CD4-positive, alpha-beta T cell (primary cell): ENCODE measurements at regions not wholly inside any gene's neighbourhood (a gene's known extent, or its start where the extent isn't known, plus 50 kb on each side); places are given as distances from the start of the nearest gene placed in this dataset.
"Not testable (repeated sequence)": the region's sequence is repeated elsewhere in the genome, so short reads cannot be mapped to it uniquely, and the experiment has no call there.

Experiments used
- ATAC-seq: fragments of 200-7000 bp; cut with Tn5 transposase; one replicate; pipeline ENCODE4 v1.10.0; 2022; ENCODE audit warnings: mild to moderate bottlenecking; ENCODE audit not compliant: poor library complexity
- CTCF ChIA-PET: fragments of 350-600 bp; sonication (Branson Sonifier 250); formaldehyde crosslinking; loops from one replicate; lab custom pipeline; 2021; ENCODE audit warnings: antibody characterized with exemption, inconsistent platforms; lab: Charles Lee
- POLR2A ChIA-PET: fragments of 350-600 bp; sonication (Branson Sonifier 250); formaldehyde crosslinking; loops from one replicate; lab custom pipeline; 2021; ENCODE audit warnings: antibody characterized with exemption, inconsistent platforms; lab: Charles Lee
- DNase-seq, 14 experiments: peaks; one replicate each; pipeline ENCODE4 v3.0.0-alpha.2; 2013 to 2020; ENCODE audit warnings: mixed read lengths in 2 of 14
- H3K27ac ChIP-seq, 2 donors: one replicate each; pipeline versions ENCODE4 v1.5.1 to v1.7.0; 2013; ENCODE audit warnings: low read length in 2 of 2, low read depth in 1 of 2, mild to moderate bottlenecking in 1 of 2
- H3K27me3 ChIP-seq, 2 experiments: 1 replicate in 1 of 2; 2 replicates in 1 of 2; pipeline versions ENCODE4 v1.6.1 to v1.7.0; 2013; ENCODE audit warnings: low read length in 2 of 2, control low read depth in 1 of 2, mild to moderate bottlenecking in 1 of 2, moderate library complexity in 1 of 2; ENCODE audit not compliant: insufficient read depth in 2 of 2, control insufficient read depth in 1 of 2
- H3K36me3 ChIP-seq: one replicate; pipeline ENCODE4 v1.6.1; 2013; ENCODE audit warnings: low read length, control low read depth; ENCODE audit not compliant: insufficient read depth
- H3K4me1 ChIP-seq: one replicate; pipeline ENCODE4 v1.6.1; 2013; ENCODE audit warnings: low read length, control low read depth; ENCODE audit not compliant: insufficient read depth
- H3K4me3 ChIP-seq: one replicate; pipeline ENCODE4 v1.5.1; 2013; ENCODE audit warnings: mild to moderate bottlenecking, low read length, moderate library complexity
- H3K9me3 ChIP-seq, 2 experiments: 1 replicate in 1 of 2; 2 replicates in 1 of 2; pipeline versions ENCODE4 v1.6.1 to v1.7.0; 2013; ENCODE audit warnings: low read length in 2 of 2, mild to moderate bottlenecking in 2 of 2, control low read depth in 1 of 2, moderate library complexity in 1 of 2; ENCODE audit not compliant: control insufficient read depth in 1 of 2, insufficient read depth in 1 of 2
- H3K27ac Mint-ChIP-seq: one replicate; pipeline ENCODE4 v1.8.0; 2020; ENCODE audit warnings: mixed read lengths
- H3K27me3 Mint-ChIP-seq: one replicate; pipeline ENCODE4 v1.8.0; 2021; ENCODE audit warnings: mixed read lengths
- H3K36me3 Mint-ChIP-seq: one replicate; pipeline ENCODE4 v1.8.0; 2021; ENCODE audit warnings: low read depth, mixed read lengths
- H3K4me1 Mint-ChIP-seq: one replicate; pipeline ENCODE4 v1.8.0; 2021; ENCODE audit warnings: low read depth, mixed read lengths
- H3K4me3 Mint-ChIP-seq: one replicate; pipeline ENCODE4 v1.8.0; 2020; ENCODE audit warnings: mild to moderate bottlenecking, mixed read lengths
- H3K9me3 Mint-ChIP-seq: one replicate; pipeline ENCODE4 v1.8.0; 2020; ENCODE audit warnings: mixed read lengths
- intact Hi-C, 2 experiments: fragments of 100-400 bp; cut with DNase I in 1 of 2; cut with micrococcal nuclease in 1 of 2; formaldehyde crosslinking; loops; one replicate each; pipeline versions ENCODE4 v1.15.1 to v1.9.0; 2023 to 2025; cut with DNase I, micrococcal nuclease

DNA sequence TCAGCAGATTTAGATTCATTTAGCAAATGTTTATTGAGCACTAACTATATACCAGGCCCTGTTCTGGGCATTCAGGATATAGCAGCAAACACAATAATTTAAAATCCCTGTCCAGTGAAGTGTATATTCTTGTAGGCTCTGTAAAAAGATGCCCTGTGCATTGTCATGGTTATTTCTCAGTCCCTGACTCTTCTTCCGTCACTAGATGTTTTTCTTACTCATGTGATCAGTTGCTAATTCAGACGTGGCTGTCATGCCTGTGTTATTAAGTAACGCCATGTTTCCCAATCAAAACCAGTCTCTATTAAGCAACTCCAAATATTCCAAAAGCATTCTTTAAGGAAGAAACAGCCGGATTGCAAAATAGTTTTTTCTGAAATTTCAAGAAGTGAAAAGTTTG is 118.7 kb upstream of the NBPF19 start:
- H3K4me1 Mint-ChIP-seq, CTCF ChIA-PET: not testable (repeated sequence)

DNA sequence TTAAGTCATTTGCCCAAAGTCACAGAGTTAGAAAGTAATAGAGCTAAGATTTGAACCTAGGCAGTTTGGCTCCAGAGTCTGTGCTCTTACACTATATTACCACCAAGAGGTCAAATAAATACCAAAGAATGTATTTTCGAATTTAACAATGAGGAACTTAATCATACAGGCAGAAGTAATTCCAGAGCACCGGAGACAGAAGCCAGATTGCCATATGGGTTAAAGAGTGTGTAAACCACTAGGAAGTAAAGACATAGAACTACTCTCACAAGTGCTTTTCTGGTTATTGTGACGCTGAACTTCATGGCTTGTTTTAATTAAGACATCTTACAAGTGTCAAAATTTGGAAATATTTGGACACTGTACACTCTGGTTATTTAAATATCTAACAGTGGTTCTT is 114.5 kb upstream of the NBPF19 start:
- H3K36me3 Mint-ChIP-seq, H3K27me3 Mint-ChIP-seq, H3K9me3 ChIP-seq, intact Hi-C loops, H3K4me1 Mint-ChIP-seq, H3K4me1 ChIP-seq, POLR2A ChIA-PET, CTCF ChIA-PET, H3K4me3 Mint-ChIP-seq, H3K27ac ChIP-seq, H3K4me3 ChIP-seq, H3K27me3 ChIP-seq, H3K9me3 Mint-ChIP-seq, H3K36me3 ChIP-seq, H3K27ac Mint-ChIP-seq, DNase-seq, ATAC-seq: not testable (repeated sequence)

More for the DNA sequence above, 118.7 kb upstream of the NBPF19 start:
- H3K9me3 Mint-ChIP-seq, H3K36me3 ChIP-seq, DNase-seq, H3K27me3 ChIP-seq, H3K4me3 Mint-ChIP-seq, H3K27ac Mint-ChIP-seq, H3K36me3 Mint-ChIP-seq, intact Hi-C loops, POLR2A ChIA-PET, H3K27ac ChIP-seq, H3K27me3 Mint-ChIP-seq, H3K9me3 ChIP-seq, ATAC-seq, H3K4me3 ChIP-seq, H3K4me1 ChIP-seq: not testable (repeated sequence)

DNA sequence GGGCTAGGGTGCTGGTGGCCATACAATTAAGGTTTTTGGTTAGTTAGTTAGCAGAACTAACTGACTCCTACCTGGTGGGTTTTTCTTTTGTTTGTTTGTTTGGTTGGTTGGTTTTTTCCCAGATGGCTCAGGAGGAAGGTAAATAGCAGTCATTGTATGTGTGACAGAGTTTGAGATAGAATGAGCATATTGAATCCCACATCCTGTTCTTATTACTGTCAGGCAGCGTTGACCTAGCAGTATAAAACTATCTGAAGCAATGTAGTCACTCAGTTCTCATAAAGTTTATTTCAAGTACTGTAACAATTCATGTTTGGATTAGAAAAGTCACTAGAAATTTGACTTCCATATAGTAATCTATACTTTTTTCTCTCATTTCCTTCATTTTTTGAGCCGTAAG is 113.5 kb upstream of the NBPF19 start:
- POLR2A ChIA-PET, H3K9me3 ChIP-seq, H3K4me1 Mint-ChIP-seq, H3K4me1 ChIP-seq, DNase-seq, H3K9me3 Mint-ChIP-seq, H3K36me3 ChIP-seq, CTCF ChIA-PET, H3K27me3 Mint-ChIP-seq, intact Hi-C loops, H3K27ac Mint-ChIP-seq, H3K4me3 Mint-ChIP-seq, H3K4me3 ChIP-seq, H3K36me3 Mint-ChIP-seq, H3K27me3 ChIP-seq, H3K27ac ChIP-seq, ATAC-seq: not testable (repeated sequence)

DNA sequence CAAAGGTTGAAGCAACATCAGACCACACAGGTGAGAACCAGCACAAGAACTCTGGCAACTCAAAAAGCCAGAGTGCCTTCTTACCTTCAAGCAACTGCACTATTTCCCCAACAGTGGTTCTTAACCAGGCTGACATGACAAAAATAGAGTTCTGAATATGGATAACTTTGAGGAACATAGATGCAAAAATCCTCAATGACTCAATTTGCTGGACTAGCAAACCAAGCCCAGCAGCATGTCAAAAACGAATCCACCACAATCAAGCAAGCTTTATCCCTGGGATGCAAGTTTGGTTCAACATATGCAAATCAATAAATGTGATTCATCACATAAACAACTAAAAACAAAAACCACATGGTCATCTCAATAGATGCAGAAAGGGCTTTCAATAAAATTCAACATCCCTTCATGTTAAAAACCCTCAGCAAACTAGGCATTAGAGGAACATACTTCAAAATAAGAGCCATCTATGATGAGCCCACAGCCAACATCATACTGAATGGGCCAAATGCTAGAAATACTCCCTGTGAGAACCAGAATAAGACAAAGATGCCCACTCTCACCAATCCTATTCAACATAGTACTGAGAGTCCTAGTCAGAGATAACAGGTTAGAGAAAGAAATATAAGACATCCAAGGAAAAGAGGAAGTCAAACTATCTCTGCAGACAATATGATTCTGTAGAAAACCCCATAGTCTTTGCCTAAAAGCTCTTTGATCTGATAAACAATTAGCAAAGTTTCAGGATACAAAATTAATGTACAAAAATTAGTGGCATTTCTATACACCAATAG is 110.5 kb upstream of the NBPF19 start:
- H3K9me3 ChIP-seq, H3K4me1 ChIP-seq, DNase-seq, H3K27ac ChIP-seq, H3K27me3 Mint-ChIP-seq, intact Hi-C loops, H3K4me3 ChIP-seq, H3K36me3 ChIP-seq, H3K27me3 ChIP-seq, H3K27ac Mint-ChIP-seq, H3K4me3 Mint-ChIP-seq, POLR2A ChIA-PET, ATAC-seq, H3K9me3 Mint-ChIP-seq, H3K4me1 Mint-ChIP-seq, H3K36me3 Mint-ChIP-seq, CTCF ChIA-PET: not testable (repeated sequence)

DNA sequence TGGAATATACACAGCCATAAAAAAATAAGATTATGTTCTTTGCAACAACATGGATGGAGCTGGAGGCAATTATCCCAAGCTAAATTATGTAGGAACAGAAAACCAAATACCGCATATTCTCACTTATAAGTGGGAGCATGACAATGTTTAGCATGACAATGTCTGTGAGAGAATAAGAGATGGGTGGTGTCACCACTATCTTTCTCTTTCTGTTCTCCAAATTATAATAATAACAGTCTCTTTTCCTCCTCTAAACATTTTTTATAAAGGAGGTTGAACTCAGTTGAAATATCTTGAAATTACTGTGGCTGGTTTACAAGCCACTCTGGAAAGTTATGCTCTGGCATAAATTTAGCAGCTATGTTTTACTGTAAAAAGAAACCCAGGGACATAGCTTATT is 108.4 kb upstream of the NBPF19 start:
- H3K36me3 Mint-ChIP-seq, H3K36me3 ChIP-seq, ATAC-seq, DNase-seq, H3K4me3 Mint-ChIP-seq, H3K9me3 ChIP-seq, CTCF ChIA-PET, H3K27me3 Mint-ChIP-seq, H3K4me3 ChIP-seq, H3K27ac Mint-ChIP-seq, H3K4me1 ChIP-seq, POLR2A ChIA-PET, H3K27ac ChIP-seq, H3K4me1 Mint-ChIP-seq, H3K9me3 Mint-ChIP-seq, H3K27me3 ChIP-seq, intact Hi-C loops: not testable (repeated sequence)

DNA sequence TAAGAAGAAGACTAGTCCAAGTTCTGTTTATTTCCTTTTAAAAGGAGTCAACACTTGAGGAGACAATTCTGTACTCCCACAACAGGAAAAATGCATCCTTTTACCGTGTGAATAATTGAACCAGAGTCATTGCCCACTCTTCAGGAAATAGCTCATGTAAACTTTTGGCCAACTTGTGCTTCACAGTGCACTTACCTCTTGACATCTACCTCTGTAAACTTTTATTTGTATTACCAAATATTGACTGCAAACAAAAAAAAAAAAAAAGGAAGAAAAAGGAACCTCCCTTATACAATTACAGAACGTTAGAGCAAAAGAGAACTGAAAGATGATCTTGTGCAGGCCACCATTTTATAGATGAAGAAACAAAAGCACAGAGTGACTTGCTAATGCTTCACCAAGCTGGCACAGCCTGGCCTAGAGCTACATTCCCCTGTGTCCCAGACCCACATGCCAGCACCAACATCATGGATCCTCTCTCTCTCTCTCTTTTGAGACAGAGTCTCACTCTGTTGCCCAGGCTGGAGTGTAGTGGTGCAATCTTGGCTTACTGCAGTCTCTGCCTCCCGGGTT is 107.3 kb upstream of the NBPF19 start:
- H3K27ac ChIP-seq, H3K9me3 ChIP-seq, H3K27me3 Mint-ChIP-seq, H3K27ac Mint-ChIP-seq, H3K4me1 Mint-ChIP-seq, POLR2A ChIA-PET, H3K4me3 ChIP-seq, CTCF ChIA-PET, H3K27me3 ChIP-seq, ATAC-seq, DNase-seq, H3K9me3 Mint-ChIP-seq, intact Hi-C loops, H3K4me3 Mint-ChIP-seq, H3K36me3 ChIP-seq, H3K36me3 Mint-ChIP-seq, H3K4me1 ChIP-seq: not testable (repeated sequence)

DNA sequence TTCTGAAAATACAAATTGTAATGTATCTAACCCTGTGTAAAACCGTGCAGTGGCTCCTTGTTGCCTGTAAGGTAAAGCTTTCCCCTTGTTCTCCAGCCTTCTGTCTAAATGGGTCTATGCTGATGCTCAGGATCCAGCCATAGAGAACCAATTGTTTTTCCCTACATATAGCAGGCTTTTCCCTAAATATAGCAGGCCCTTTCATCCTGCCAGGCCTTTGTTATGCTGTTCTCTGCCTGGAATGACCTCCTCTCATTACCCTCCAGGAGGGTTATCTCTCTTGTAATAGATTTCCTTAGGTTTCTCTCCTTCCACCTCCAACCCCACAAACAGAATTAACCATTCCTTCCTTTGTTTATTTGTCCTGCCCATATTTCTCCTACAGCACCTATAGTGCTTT is 106.5 kb upstream of the NBPF19 start:
- ATAC-seq, POLR2A ChIA-PET, DNase-seq, H3K36me3 ChIP-seq, intact Hi-C loops, H3K27me3 Mint-ChIP-seq, H3K27ac ChIP-seq, H3K4me3 ChIP-seq, CTCF ChIA-PET, H3K9me3 Mint-ChIP-seq, H3K36me3 Mint-ChIP-seq, H3K4me1 ChIP-seq, H3K27me3 ChIP-seq, H3K9me3 ChIP-seq, H3K4me1 Mint-ChIP-seq, H3K27ac Mint-ChIP-seq, H3K4me3 Mint-ChIP-seq: not testable (repeated sequence)
